GM23338 (cell line): ENCODE measurements at regions not wholly inside any gene's neighbourhood (a gene's known extent, or its start where the extent isn't known, plus 50 kb on each side); places are given as distances from the start of the nearest gene placed in this dataset.

ENCODE experiments used
- ATAC-seq: fragments of 200-7000 bp; cut with Tn5 transposase; 3 replicates; pipeline ENCODE4 v1.9.1; 2020
- DNase-seq: peaks from one replicate; pipeline ENCODE4 v3.0.0-alpha.2; 2015; ENCODE audit warnings: low spot score
- H2AFZ ChIP-seq: fragments of 200-600 bp; sonication (generic); 2 replicates; pipeline ENCODE4 v1.8.0; 2016; ENCODE audit warnings: antibody characterized with exemption, mild to moderate bottlenecking, moderate library complexity
- H3F3A ChIP-seq: fragments of 200-600 bp; sonication (generic); replicated peaks from 2 replicates; pipeline ENCODE4 v1.8.0; 2017; ENCODE audit warnings: antibody characterized with exemption, mixed run types, low read depth
- H3K27ac ChIP-seq: fragments of 200-600 bp; sonication (generic); 2 replicates; pipeline ENCODE4 v1.6.1; 2016; ENCODE audit warnings: low read depth
- H3K27me3 ChIP-seq: fragments of 200-600 bp; sonication (generic); 2 replicates; pipeline ENCODE4 v1.8.0; 2016; ENCODE audit warnings: mild to moderate bottlenecking, mixed run types, moderate library complexity; ENCODE audit not compliant: insufficient read depth
- H3K36me3 ChIP-seq: fragments of 200-600 bp; sonication (generic); 2 replicates; pipeline ENCODE4 v1.8.0; 2016; ENCODE audit warnings: mild to moderate bottlenecking; ENCODE audit not compliant: insufficient read depth
- H3K4me1 ChIP-seq: fragments of 200-600 bp; sonication (generic); 2 replicates; pipeline ENCODE4 v1.8.0; 2016; ENCODE audit warnings: mild to moderate bottlenecking, moderate library complexity; ENCODE audit not compliant: insufficient read depth
- H3K4me2 ChIP-seq: fragments of 200-600 bp; sonication (generic); 2 replicates; pipeline ENCODE4 v1.7.1; 2017; ENCODE audit warnings: mixed run types
- H3K4me3 ChIP-seq: fragments of 200-600 bp; sonication (generic); 2 replicates; pipeline ENCODE4 v1.6.1; 2016; ENCODE audit warnings: mixed run types
- H3K79me2 ChIP-seq: fragments of 200-600 bp; sonication (generic); replicated peaks from 2 replicates; pipeline ENCODE4 v1.8.0; 2017; ENCODE audit warnings: mild to moderate bottlenecking; ENCODE audit not compliant: insufficient read depth
- H3K9me2 ChIP-seq: fragments of 200-600 bp; sonication (generic); 2 replicates; pipeline ENCODE4 v1.8.0; 2017; ENCODE audit not compliant: insufficient read depth
- H4K20me1 ChIP-seq: fragments of 200-600 bp; sonication (generic); replicated peaks from 2 replicates; pipeline ENCODE4 v1.8.0; 2017; ENCODE audit warnings: mild to moderate bottlenecking; ENCODE audit not compliant: insufficient read depth
- H3K27ac Mint-ChIP-seq: 2 replicates; pipeline ENCODE4 v1.8.0; 2020; ENCODE audit warnings: inconsistent platforms, mild to moderate bottlenecking, moderate library complexity, mixed read lengths
- H3K27me3 Mint-ChIP-seq: 3 replicates; pipeline ENCODE4 v1.8.0; 2022; ENCODE audit warnings: low read depth, mild to moderate bottlenecking, moderate library complexity, mixed read lengths, inconsistent platforms; ENCODE audit not compliant: insufficient read depth, poor library complexity
- H3K36me3 Mint-ChIP-seq: 3 replicates; pipeline ENCODE4 v1.8.0; 2021; ENCODE audit warnings: low read depth, mild to moderate bottlenecking, inconsistent platforms, moderate library complexity, mixed read lengths
- H3K4me1 Mint-ChIP-seq: 3 replicates; pipeline ENCODE4 v1.8.0; 2020; ENCODE audit warnings: mild to moderate bottlenecking, inconsistent platforms, mixed read lengths
- H3K4me3 Mint-ChIP-seq: 3 replicates; pipeline ENCODE4 v1.8.0; 2021; ENCODE audit warnings: moderate library complexity, mild to moderate bottlenecking, inconsistent platforms, mixed read lengths
- H3K9me3 Mint-ChIP-seq: 3 replicates; pipeline ENCODE4 v1.8.0; 2020; ENCODE audit warnings: moderate library complexity, mild to moderate bottlenecking, inconsistent platforms, mixed read lengths
- CREB1 ChIP-seq: fragments of 250-450 bp; sonication (Bioruptor Pico); IDR thresholded peaks from 2 replicates; pipeline ENCODE4 v1.5.0; 2020; ENCODE audit warnings: low read depth, mild to moderate bottlenecking, moderate library complexity
- ETS1 ChIP-seq: IDR thresholded peaks from 2 replicates; pipeline ENCODE4 v1.6.1; 2016; ENCODE audit warnings: antibody characterized with exemption
- EZH2 ChIP-seq: fragments of 200-600 bp; sonication (generic); IDR thresholded peaks from one replicate; pipeline ENCODE4 v1.8.0; 2017; ENCODE audit warnings: antibody characterized with exemption, mild to moderate bottlenecking, low read depth; ENCODE audit not compliant: unreplicated experiment
- EZH2phosphoT487 ChIP-seq: fragments of 200-600 bp; sonication (generic); IDR thresholded peaks from one replicate; pipeline ENCODE4 v1.8.1; 2018; ENCODE audit warnings: antibody characterized with exemption; ENCODE audit not compliant: unreplicated experiment
- NANOG ChIP-seq: IDR thresholded peaks from 2 replicates; pipeline ENCODE4 v1.6.1; 2016; ENCODE audit warnings: antibody characterized with exemption, borderline replicate concordance
- POLR2AphosphoS5 ChIP-seq: IDR thresholded peaks from 2 replicates; pipeline ENCODE4 v1.6.1; 2016; ENCODE audit warnings: antibody characterized with exemption, low read depth
- STAT1 ChIP-seq: IDR thresholded peaks from one replicate; pipeline ENCODE4 v1.6.1; 2016; ENCODE audit warnings: antibody characterized with exemption; ENCODE audit not compliant: unreplicated experiment
- ZNF114 ChIP-seq: fragments of 250-450 bp; sonication (Bioruptor Pico); IDR thresholded peaks from 2 replicates; pipeline ENCODE4 v1.5.0; 2020; ENCODE audit warnings: mild to moderate bottlenecking, moderate library complexity
- ZNF331 ChIP-seq: fragments of 250-450 bp; sonication (Bioruptor Pico); IDR thresholded peaks from 2 replicates; pipeline ENCODE4 v1.5.0; 2020; ENCODE audit warnings: low read depth, mild to moderate bottlenecking, moderate library complexity
- TF ChIP-seq, protein P1 (sequence below), 2 experiments: fragments of 200-600 bp in 1 of 2; sonication (generic) in 1 of 2; conservative IDR thresholded peaks; 2 replicates each; pipeline versions ENCODE4 v1.5.1 to v1.6.1; 2016 to 2017; ENCODE audit warnings: antibody characterized with exemption in 2 of 2, low read depth in 2 of 2, mild to moderate bottlenecking in 2 of 2, moderate library complexity in 1 of 2
- TF ChIP-seq, protein P2 (sequence below): fragments of 250-450 bp; sonication (Bioruptor Pico); IDR thresholded peaks from 2 replicates; pipeline ENCODE4 v1.5.0; 2020; ENCODE audit warnings: mild to moderate bottlenecking, moderate library complexity

GRCh38 chr12:20142316-20142715 lies 226.0 kb upstream of the PDE3A start (continued):
- TF ChIP-seq CREB1 (CRISPR knock-in tag), result no peak
- no peak for TF ChIP-seq ZNF331 (CRISPR knock-in tag)
- TF ChIP-seq STAT1, result no peak
- no peak for TF ChIP-seq EZH2phosphoT487

GRCh38 chr12:20142956-20143355 lies 225.4 kb upstream of the PDE3A start:
- H3K27ac Mint-ChIP-seq, result no peak overlapping the region
- Histone ChIP-seq H3K4me2 (no peak overlapping the region), H3K79me2 (no peaks in the 10 kb centered on the region), H3K9me2 (peaks cover 4% of the 10 kb centered on the region; the same call in 1 of the 2 replicates), H3K4me3 (no peak overlapping the region), H3K36me3 (no peaks in the 10 kb centered on the region), H3K4me1 (no peaks in the 10 kb centered on the region), H4K20me1 (no peaks in the 10 kb centered on the region), H3F3A (no peaks in the 10 kb centered on the region), H3K27ac (no peak overlapping the region), H3K27me3 (no peaks in the 10 kb centered on the region), H2AFZ (no peak overlapping the region)
- no peak overlapping the region for H3K4me3 Mint-ChIP-seq
- no peaks in the 10 kb centered on the region for H3K36me3 Mint-ChIP-seq
- H3K9me3 Mint-ChIP-seq, result no peaks in the 10 kb centered on the region
- peaks cover 3% of the 10 kb centered on the region; the same call in 1 of the 3 replicates for H3K4me1 Mint-ChIP-seq
- H3K27me3 Mint-ChIP-seq, result peaks cover 2% of the 10 kb centered on the region
- peak; percentile 69 for DNase-seq
- TF ChIP-seq, protein P1, sequence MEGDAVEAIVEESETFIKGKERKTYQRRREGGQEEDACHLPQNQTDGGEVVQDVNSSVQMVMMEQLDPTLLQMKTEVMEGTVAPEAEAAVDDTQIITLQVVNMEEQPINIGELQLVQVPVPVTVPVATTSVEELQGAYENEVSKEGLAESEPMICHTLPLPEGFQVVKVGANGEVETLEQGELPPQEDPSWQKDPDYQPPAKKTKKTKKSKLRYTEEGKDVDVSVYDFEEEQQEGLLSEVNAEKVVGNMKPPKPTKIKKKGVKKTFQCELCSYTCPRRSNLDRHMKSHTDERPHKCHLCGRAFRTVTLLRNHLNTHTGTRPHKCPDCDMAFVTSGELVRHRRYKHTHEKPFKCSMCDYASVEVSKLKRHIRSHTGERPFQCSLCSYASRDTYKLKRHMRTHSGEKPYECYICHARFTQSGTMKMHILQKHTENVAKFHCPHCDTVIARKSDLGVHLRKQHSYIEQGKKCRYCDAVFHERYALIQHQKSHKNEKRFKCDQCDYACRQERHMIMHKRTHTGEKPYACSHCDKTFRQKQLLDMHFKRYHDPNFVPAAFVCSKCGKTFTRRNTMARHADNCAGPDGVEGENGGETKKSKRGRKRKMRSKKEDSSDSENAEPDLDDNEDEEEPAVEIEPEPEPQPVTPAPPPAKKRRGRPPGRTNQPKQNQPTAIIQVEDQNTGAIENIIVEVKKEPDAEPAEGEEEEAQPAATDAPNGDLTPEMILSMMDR (conservative IDR thresholded peaks at IDR 0.05; ENCODE audit: low read depth in 2 of 2), result peak; percentile 50
- no peak for TF ChIP-seq POLR2AphosphoS5
- ATAC-seq, result peak; percentile 73

GRCh38 chr12:20144341-20144740 lies 224.0 kb upstream of the PDE3A start:
- H4K20me1 ChIP-seq, result no peaks in the 10 kb centered on the region
- H3K4me1 Mint-ChIP-seq, result peaks cover 3% of the 10 kb centered on the region; the same call in 1 of the 3 replicates
- H3K4me3 ChIP-seq, result no peak overlapping the region
- no peak for DNase-seq
- no peak overlapping the region for H3K27ac ChIP-seq
- H3K79me2 ChIP-seq, result no peaks in the 10 kb centered on the region
- ATAC-seq, result no peak
- H3K36me3 Mint-ChIP-seq, result no peaks in the 10 kb centered on the region
- no peaks in the 10 kb centered on the region for H3K27me3 ChIP-seq
- H3F3A ChIP-seq, result no peaks in the 10 kb centered on the region
- H3K27me3 Mint-ChIP-seq, result peaks cover 2% of the 10 kb centered on the region
- no peak overlapping the region for H3K4me2 ChIP-seq
- no peak overlapping the region for H3K27ac Mint-ChIP-seq
- H3K4me3 Mint-ChIP-seq, result no peak overlapping the region
- H3K4me1 ChIP-seq, result no peaks in the 10 kb centered on the region
- H3K9me2 ChIP-seq, result peaks cover 10% of the 10 kb centered on the region
- no peak overlapping the region for H2AFZ ChIP-seq
- H3K9me3 Mint-ChIP-seq, result no peaks in the 10 kb centered on the region
- no peaks in the 10 kb centered on the region for H3K36me3 ChIP-seq
- TF ChIP-seq, protein P2, sequence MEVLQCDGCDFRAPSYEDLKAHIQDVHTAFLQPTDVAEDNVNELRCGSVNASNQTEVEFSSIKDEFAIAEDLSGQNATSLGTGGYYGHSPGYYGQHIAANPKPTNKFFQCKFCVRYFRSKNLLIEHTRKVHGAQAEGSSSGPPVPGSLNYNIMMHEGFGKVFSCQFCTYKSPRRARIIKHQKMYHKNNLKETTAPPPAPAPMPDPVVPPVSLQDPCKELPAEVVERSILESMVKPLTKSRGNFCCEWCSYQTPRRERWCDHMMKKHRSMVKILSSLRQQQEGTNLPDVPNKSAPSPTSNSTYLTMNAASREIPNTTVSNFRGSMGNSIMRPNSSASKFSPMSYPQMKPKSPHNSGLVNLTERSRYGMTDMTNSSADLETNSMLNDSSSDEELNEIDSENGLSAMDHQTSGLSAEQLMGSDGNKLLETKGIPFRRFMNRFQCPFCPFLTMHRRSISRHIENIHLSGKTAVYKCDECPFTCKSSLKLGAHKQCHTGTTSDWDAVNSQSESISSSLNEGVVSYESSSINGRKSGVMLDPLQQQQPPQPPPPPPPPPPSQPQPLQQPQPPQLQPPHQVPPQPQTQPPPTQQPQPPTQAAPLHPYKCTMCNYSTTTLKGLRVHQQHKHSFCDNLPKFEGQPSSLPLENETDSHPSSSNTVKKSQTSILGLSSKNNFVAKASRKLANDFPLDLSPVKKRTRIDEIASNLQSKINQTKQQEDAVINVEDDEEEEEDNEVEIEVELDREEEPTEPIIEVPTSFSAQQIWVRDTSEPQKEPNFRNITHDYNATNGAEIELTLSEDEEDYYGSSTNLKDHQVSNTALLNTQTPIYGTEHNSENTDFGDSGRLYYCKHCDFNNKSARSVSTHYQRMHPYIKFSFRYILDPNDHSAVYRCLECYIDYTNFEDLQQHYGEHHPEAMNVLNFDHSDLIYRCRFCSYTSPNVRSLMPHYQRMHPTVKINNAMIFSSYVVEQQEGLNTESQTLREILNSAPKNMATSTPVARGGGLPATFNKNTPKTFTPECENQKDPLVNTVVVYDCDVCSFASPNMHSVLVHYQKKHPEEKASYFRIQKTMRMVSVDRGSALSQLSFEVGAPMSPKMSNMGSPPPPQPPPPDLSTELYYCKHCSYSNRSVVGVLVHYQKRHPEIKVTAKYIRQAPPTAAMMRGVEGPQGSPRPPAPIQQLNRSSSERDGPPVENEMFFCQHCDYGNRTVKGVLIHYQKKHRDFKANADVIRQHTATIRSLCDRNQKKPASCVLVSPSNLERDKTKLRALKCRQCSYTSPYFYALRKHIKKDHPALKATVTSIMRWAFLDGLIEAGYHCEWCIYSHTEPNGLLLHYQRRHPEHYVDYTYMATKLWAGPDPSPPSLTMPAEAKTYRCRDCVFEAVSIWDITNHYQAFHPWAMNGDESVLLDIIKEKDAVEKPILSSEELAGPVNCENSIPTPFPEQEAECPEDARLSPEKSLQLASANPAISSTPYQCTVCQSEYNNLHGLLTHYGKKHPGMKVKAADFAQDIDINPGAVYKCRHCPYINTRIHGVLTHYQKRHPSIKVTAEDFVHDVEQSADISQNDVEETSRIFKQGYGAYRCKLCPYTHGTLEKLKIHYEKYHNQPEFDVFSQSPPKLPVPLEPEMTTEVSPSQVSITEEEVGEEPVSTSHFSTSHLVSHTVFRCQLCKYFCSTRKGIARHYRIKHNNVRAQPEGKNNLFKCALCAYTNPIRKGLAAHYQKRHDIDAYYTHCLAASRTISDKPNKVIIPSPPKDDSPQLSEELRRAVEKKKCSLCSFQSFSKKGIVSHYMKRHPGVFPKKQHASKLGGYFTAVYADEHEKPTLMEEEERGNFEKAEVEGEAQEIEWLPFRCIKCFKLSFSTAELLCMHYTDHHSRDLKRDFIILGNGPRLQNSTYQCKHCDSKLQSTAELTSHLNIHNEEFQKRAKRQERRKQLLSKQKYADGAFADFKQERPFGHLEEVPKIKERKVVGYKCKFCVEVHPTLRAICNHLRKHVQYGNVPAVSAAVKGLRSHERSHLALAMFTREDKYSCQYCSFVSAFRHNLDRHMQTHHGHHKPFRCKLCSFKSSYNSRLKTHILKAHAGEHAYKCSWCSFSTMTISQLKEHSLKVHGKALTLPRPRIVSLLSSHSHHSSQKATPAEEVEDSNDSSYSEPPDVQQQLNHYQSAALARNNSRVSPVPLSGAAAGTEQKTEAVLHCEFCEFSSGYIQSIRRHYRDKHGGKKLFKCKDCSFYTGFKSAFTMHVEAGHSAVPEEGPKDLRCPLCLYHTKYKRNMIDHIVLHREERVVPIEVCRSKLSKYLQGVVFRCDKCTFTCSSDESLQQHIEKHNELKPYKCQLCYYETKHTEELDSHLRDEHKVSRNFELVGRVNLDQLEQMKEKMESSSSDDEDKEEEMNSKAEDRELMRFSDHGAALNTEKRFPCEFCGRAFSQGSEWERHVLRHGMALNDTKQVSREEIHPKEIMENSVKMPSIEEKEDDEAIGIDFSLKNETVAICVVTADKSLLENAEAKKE (CRISPR knock-in tag), result no peak
- no peak for TF ChIP-seq ZNF114 (CRISPR knock-in tag)
- TF ChIP-seq ETS1, result no peak
- no peak for TF ChIP-seq ZNF331 (CRISPR knock-in tag)
- TF ChIP-seq STAT1, result no peak
- no peak for TF ChIP-seq EZH2
- TF ChIP-seq EZH2phosphoT487, result no peak
- no peak for TF ChIP-seq POLR2AphosphoS5
- no peak for TF ChIP-seq NANOG
